GM18861 (cell line): ENCODE measurements at regions not wholly inside any gene's neighbourhood (a gene's known extent, or its start where the extent isn't known, plus 50 kb on each side); places are given as distances from the start of the nearest gene placed in this dataset.

Experiments used
- ATAC-seq: cut with Tn5 transposase; IDR thresholded peaks from one replicate; pipeline ENCODE4 v1.9.1; 2021; ENCODE audit not compliant: unreplicated experiment

- no peak for ATAC-seq
These were observed 142.0 kb upstream of the UBE2E1 start for GRCh38 chr3:23663661-23664186.

- ATAC-seq: no peak
These were observed 141.3 kb upstream of the UBE2E1 start for GRCh38 chr3:23664459-23664858.

- ATAC-seq: no peak
These were observed 140.0 kb upstream of the UBE2E1 start for GRCh38 chr3:23665741-23666140.

GRCh38 chr3:23666818-23667217 is 138.9 kb upstream of the UBE2E1 start:
- ATAC-seq: no peak

- ATAC-seq: no peak
These were observed 138.0 kb upstream of the UBE2E1 start for GRCh38 chr3:23667536-23668429.

GRCh38 chr3:23668430-23668904 is 137.3 kb upstream of the UBE2E1 start:
- no peak for ATAC-seq

GRCh38 chr3:23669541-23670255 is 136.1 kb upstream of the UBE2E1 start:
- no peak for ATAC-seq

GRCh38 chr3:23671851-23672589 is 133.7 kb upstream of the UBE2E1 start:
- no peak for ATAC-seq

GRCh38 chr3:23672628-23673027 is 133.1 kb upstream of the UBE2E1 start:
- ATAC-seq: no peak

- ATAC-seq: no peak
These were observed 130.7 kb upstream of the UBE2E1 start for GRCh38 chr3:23675010-23675409.

- no peak for ATAC-seq
These were observed 129.7 kb upstream of the UBE2E1 start for GRCh38 chr3:23676093-23676492.

- no peak for ATAC-seq
These were observed 123.1 kb upstream of the UBE2E1 start for GRCh38 chr3:23682646-23683045.

GRCh38 chr3:23685541-23686258 is 120.1 kb upstream of the UBE2E1 start:
- ATAC-seq: no peak

- ATAC-seq: no peak
These were observed 119.2 kb upstream of the UBE2E1 start for GRCh38 chr3:23686519-23686918.

GRCh38 chr3:23691357-23691895 is 114.3 kb upstream of the UBE2E1 start:
- ATAC-seq: no peak

- ATAC-seq: no peak
These were observed 108.9 kb upstream of the UBE2E1 start for GRCh38 chr3:23696842-23697241.

- no peak for ATAC-seq
These were observed 108.3 kb upstream of the UBE2E1 start for GRCh38 chr3:23697416-23697815.

- no peak for ATAC-seq
These were observed 107.0 kb upstream of the UBE2E1 start for GRCh38 chr3:23698652-23699313.

- no peak for ATAC-seq
These were observed 105.1 kb upstream of the UBE2E1 start for GRCh38 chr3:23700616-23701015.
